ENCODE measurements at regions not wholly inside any gene's neighbourhood (a gene's known extent, or its start where the extent isn't known, plus 50 kb on each side); places are given as distances from the start of the nearest gene placed in this dataset.

DNA sequence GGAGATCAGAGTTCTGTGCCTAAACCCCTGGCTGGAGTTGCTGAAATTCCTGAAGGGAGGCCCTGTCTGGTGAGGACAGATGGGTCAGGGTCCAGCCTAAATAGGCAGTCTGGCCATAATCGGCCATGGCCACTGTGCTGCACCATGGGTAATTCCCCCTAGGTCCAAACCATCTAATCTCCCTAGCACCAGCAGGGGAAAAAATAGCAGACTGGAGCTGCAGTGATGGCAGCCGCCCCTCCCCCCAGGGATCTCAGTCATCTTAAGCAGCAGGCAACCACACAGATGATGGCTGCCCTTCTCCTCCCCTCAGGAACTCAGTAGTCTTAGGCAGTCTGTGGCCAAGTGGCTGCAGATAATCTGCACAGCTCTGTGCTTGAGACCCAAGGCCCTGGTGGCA lies 68.4 kb upstream of the CD96 start:
- no peak overlapping the region for H3K18ac ChIP-seq (ENCODE audit: insufficient read length, low read depth, low read length)
- Mint-ChIP-seq H3K36me3 (ENCODE audit: insufficient read depth in 1 of 3, low read depth in 3 of 3) (peaks cover 0 to 5% (median 0%) of the 10 kb centered on the region in 3 experiments; a peak in 2 of 7 replicates), H3K4me3 (no peak overlapping the region), H3K27me3 (ENCODE audit: low read depth) (no peaks in the 10 kb centered on the region), H3K9me3 (no peaks in the 10 kb centered on the region; a peak in 2 of 5 replicates), H3K27ac (no peak overlapping the region), H3K4me1 (peaks cover 21 to 24% of the 10 kb centered on the region in 2 experiments)
- H2BK20ac ChIP-seq (ENCODE audit: low read depth, low read length, poor library complexity, severe bottlenecking): no peak overlapping the region
- H3K79me2 ChIP-seq (ENCODE audit: insufficient read depth, low read length): no peaks in the 10 kb centered on the region
- H4K20me1 ChIP-seq (ENCODE audit: control insufficient read depth, insufficient read depth, insufficient read length): no peaks in the 10 kb centered on the region
- no peaks in the 10 kb centered on the region for H3K9me3 ChIP-seq (ENCODE audit: control insufficient read depth, low read depth, low read length)
- no peak overlapping the region for H3K4ac ChIP-seq (ENCODE audit: low read depth, low read length)
- no peak overlapping the region for H3K9ac ChIP-seq (ENCODE audit: extremely low read depth, insufficient read length, low read length)
- no peak overlapping the region for H2BK15ac ChIP-seq (ENCODE audit: low read depth, low read length)
- H3T11ph ChIP-seq (ENCODE audit: low read length): no peak overlapping the region
- no peak overlapping the region for H3K56ac ChIP-seq (ENCODE audit: insufficient read length, low read depth, low read length)
- H3K79me1 ChIP-seq (ENCODE audit: insufficient read depth, low read depth, low read length, poor library complexity, severe bottlenecking): no peaks in the 10 kb centered on the region
- H4K91ac ChIP-seq (ENCODE audit: insufficient read length, low read depth, low read length): no peak overlapping the region
- no peak overlapping the region for H3K27ac ChIP-seq (ENCODE audit: insufficient read length, low read depth, low read length)
- H3K27me3 ChIP-seq (ENCODE audit: insufficient read depth, low read length): no peaks in the 10 kb centered on the region
- H4K8ac ChIP-seq (replicated peaks; ENCODE audit: insufficient read length, low read depth, low read length): no peak overlapping the region
- peak; percentile 48 for DNase-seq
- no peak overlapping the region for H2AK5ac ChIP-seq (ENCODE audit: insufficient read length, low read length)
- TF ChIP-seq, protein P1, sequence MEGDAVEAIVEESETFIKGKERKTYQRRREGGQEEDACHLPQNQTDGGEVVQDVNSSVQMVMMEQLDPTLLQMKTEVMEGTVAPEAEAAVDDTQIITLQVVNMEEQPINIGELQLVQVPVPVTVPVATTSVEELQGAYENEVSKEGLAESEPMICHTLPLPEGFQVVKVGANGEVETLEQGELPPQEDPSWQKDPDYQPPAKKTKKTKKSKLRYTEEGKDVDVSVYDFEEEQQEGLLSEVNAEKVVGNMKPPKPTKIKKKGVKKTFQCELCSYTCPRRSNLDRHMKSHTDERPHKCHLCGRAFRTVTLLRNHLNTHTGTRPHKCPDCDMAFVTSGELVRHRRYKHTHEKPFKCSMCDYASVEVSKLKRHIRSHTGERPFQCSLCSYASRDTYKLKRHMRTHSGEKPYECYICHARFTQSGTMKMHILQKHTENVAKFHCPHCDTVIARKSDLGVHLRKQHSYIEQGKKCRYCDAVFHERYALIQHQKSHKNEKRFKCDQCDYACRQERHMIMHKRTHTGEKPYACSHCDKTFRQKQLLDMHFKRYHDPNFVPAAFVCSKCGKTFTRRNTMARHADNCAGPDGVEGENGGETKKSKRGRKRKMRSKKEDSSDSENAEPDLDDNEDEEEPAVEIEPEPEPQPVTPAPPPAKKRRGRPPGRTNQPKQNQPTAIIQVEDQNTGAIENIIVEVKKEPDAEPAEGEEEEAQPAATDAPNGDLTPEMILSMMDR (conservative IDR thresholded peaks at IDR 0.05): peak; percentile 35; the same call in 2 of the 3 replicates
- H4K5ac ChIP-seq (ENCODE audit: insufficient read length, low read depth, low read length): no peak overlapping the region
- no peak overlapping the region; the same call in 1 of the 2 replicates for H3K14ac ChIP-seq (ENCODE audit: insufficient read depth, low read length)
- WGBS (ENCODE audit: extremely low coverage, insufficient read length, low lambda C conversion rate): no CpG with 5 or more reads among the region's 2 CpGs
- H2BK12ac ChIP-seq (ENCODE audit: insufficient read length, low read depth, low read length): no peak overlapping the region
- H2AFZ ChIP-seq (ENCODE audit: low read length): no peak overlapping the region
- H2BK120ac ChIP-seq (ENCODE audit: low read depth, low read length, poor library complexity, severe bottlenecking): no peak overlapping the region
- no peak overlapping the region for H3K23ac ChIP-seq (ENCODE audit: insufficient read length, low read depth, low read length)
- no peaks in the 10 kb centered on the region for H3K23me2 ChIP-seq (ENCODE audit: insufficient read length, low read depth, low read length, poor library complexity, severe bottlenecking)
- peaks cover 2% of the 10 kb centered on the region; the same call in 1 of the 2 replicates for H3K4me1 ChIP-seq (ENCODE audit: insufficient read depth, low read length)
- no peak overlapping the region for H2BK5ac ChIP-seq (ENCODE audit: insufficient read length, low read length)
- no peak overlapping the region for H3K4me2 ChIP-seq (ENCODE audit: insufficient read depth, insufficient read length, low read length)
